Neural progenitor cell (in vitro differentiated cells): ENCODE measurements at regions not wholly inside any gene's neighbourhood (a gene's known extent, or its start where the extent isn't known, plus 50 kb on each side); places are given as distances from the start of the nearest gene placed in this dataset.

ENCODE experiments used
- DNase-seq: peaks from one replicate; pipeline ENCODE4 v3.0.0-alpha.2; 2016; ENCODE audit warnings: low spot score
- H2AFZ ChIP-seq: fragments of 200-600 bp; sonication (generic); replicated peaks from 2 replicates; pipeline ENCODE4 v1.6.1; 2016; ENCODE audit warnings: antibody characterized with exemption
- H3F3A ChIP-seq: fragments of 200-600 bp; sonication (generic); 2 replicates; pipeline ENCODE4 v1.6.1; 2016; ENCODE audit warnings: antibody characterized with exemption, low read depth
- H3K27ac ChIP-seq: fragments of 200-600 bp; sonication (generic); 2 replicates; pipeline ENCODE4 v1.5.1; 2016; ENCODE audit warnings: mild to moderate bottlenecking
- H3K27me3 ChIP-seq: fragments of 200-600 bp; sonication (generic); 2 replicates; pipeline ENCODE4 v1.6.1; 2016; ENCODE audit warnings: mild to moderate bottlenecking, moderate library complexity
- H3K36me3 ChIP-seq: fragments of 200-600 bp; sonication (generic); 2 replicates; pipeline ENCODE4 v1.5.1; 2016
- H3K4me1 ChIP-seq: fragments of 200-600 bp; sonication (generic); 2 replicates; pipeline ENCODE4 v1.6.1; 2016; ENCODE audit warnings: mixed run types
- H3K4me2 ChIP-seq: fragments of 200-600 bp; sonication (generic); 2 replicates; pipeline ENCODE4 v1.6.1; 2016
- H3K4me3 ChIP-seq: fragments of 200-600 bp; sonication (generic); 2 replicates; pipeline ENCODE4 v1.5.1; 2016
- H3K79me2 ChIP-seq: fragments of 200-600 bp; sonication (generic); 2 replicates; pipeline ENCODE4 v1.6.1; 2016; ENCODE audit warnings: low read depth
- H3K9ac ChIP-seq: fragments of 200-600 bp; sonication (generic); 2 replicates; pipeline ENCODE4 v1.6.1; 2016
- H3K9me3 ChIP-seq: fragments of 200-600 bp; sonication (generic); 2 replicates; pipeline ENCODE4 v1.5.1; 2016; ENCODE audit warnings: low read depth
- H4K20me1 ChIP-seq: fragments of 200-600 bp; sonication (generic); 2 replicates; pipeline ENCODE4 v1.6.1; 2016; ENCODE audit warnings: low read depth
- H3K27ac Mint-ChIP-seq: 3 replicates; pipeline ENCODE4 v1.8.0; 2021; ENCODE audit warnings: mixed read lengths
- H3K27me3 Mint-ChIP-seq: 2 replicates; pipeline ENCODE4 v1.8.0; 2022; ENCODE audit warnings: low read depth, mild to moderate bottlenecking, inconsistent platforms, moderate library complexity, mixed read lengths; ENCODE audit not compliant: insufficient read depth
- H3K36me3 Mint-ChIP-seq: 3 replicates; pipeline ENCODE4 v1.8.0; 2021; ENCODE audit warnings: mixed read lengths
- H3K4me1 Mint-ChIP-seq: 3 replicates; pipeline ENCODE4 v1.8.0; 2021; ENCODE audit warnings: mixed read lengths
- H3K4me3 Mint-ChIP-seq: 3 replicates; pipeline ENCODE4 v1.8.0; 2021; ENCODE audit warnings: mild to moderate bottlenecking, moderate library complexity, mixed read lengths
- H3K9me3 Mint-ChIP-seq: 3 replicates; pipeline ENCODE4 v1.8.0; 2020; ENCODE audit warnings: mixed read lengths
- CTCF ChIP-seq: fragments of 200-600 bp; sonication (generic); IDR thresholded peaks from 2 replicates; pipeline ENCODE4 v1.5.1; 2017; ENCODE audit warnings: antibody characterized with exemption, mild to moderate bottlenecking
- EZH2 ChIP-seq: fragments of 200-600 bp; sonication (generic); IDR thresholded peaks from 2 replicates; pipeline ENCODE4 v1.6.1; 2017; ENCODE audit warnings: antibody characterized with exemption, mild to moderate bottlenecking, moderate library complexity
- EZH2phosphoT487 ChIP-seq: fragments of 200-600 bp; sonication (generic); IDR thresholded peaks from 2 replicates; pipeline ENCODE4 v1.6.1; 2017; ENCODE audit warnings: antibody characterized with exemption

- no peak overlapping the region for H2AFZ ChIP-seq
- H3K27ac ChIP-seq: no peak overlapping the region
- H3K9ac ChIP-seq: no peak overlapping the region
- no peaks in the 10 kb centered on the region for H3K79me2 ChIP-seq
- H3K36me3 Mint-ChIP-seq: no peaks in the 10 kb centered on the region
- peaks cover 22% of the 10 kb centered on the region for H3F3A ChIP-seq
- no peaks in the 10 kb centered on the region for H3K36me3 ChIP-seq
- H3K9me3 ChIP-seq: no peaks in the 10 kb centered on the region
- peaks cover 25% of the 10 kb centered on the region for H3K4me1 Mint-ChIP-seq
- H3K4me3 ChIP-seq: no peak overlapping the region
- H3K9me3 Mint-ChIP-seq: no peaks in the 10 kb centered on the region
- no peaks in the 10 kb centered on the region for H4K20me1 ChIP-seq
- H3K27ac Mint-ChIP-seq: no peak overlapping the region
- H3K27me3 ChIP-seq: no peaks in the 10 kb centered on the region
- peaks cover 33% of the 10 kb centered on the region for H3K4me1 ChIP-seq
- no peak overlapping the region for H3K4me2 ChIP-seq
- no peak for TF ChIP-seq EZH2phosphoT487
- TF ChIP-seq EZH2: no peak
- no peak for TF ChIP-seq CTCF
- H3K4me3 Mint-ChIP-seq: no peak overlapping the region
- DNase-seq: no peak
- peaks cover 3% of the 10 kb centered on the region for H3K27me3 Mint-ChIP-seq
These were observed 216.1 kb downstream of the ACTL7B start for GRCh38 chr9:108639696-108640095.

GRCh38 chr9:108639091-108639490 is 216.7 kb downstream of the ACTL7B start:
- Histone ChIP-seq H3F3A (peaks cover 22% of the 10 kb centered on the region), H4K20me1 (no peaks in the 10 kb centered on the region), H3K27ac (no peak overlapping the region), H3K4me3 (no peak overlapping the region), H3K79me2 (no peaks in the 10 kb centered on the region), H3K4me2 (no peak overlapping the region), H3K9me3 (no peaks in the 10 kb centered on the region), H3K36me3 (no peaks in the 10 kb centered on the region), H3K27me3 (no peaks in the 10 kb centered on the region), H3K9ac (no peak overlapping the region), H3K4me1 (peaks cover 33% of the 10 kb centered on the region), H2AFZ (no peak overlapping the region)
- H3K36me3 Mint-ChIP-seq: no peaks in the 10 kb centered on the region
- DNase-seq: no peak
- H3K4me3 Mint-ChIP-seq: no peak overlapping the region
- TF ChIP-seq EZH2: no peak
- no peak for TF ChIP-seq EZH2phosphoT487
- TF ChIP-seq CTCF: no peak
- peaks cover 25% of the 10 kb centered on the region for H3K4me1 Mint-ChIP-seq
- H3K9me3 Mint-ChIP-seq: no peaks in the 10 kb centered on the region
- no peak overlapping the region for H3K27ac Mint-ChIP-seq
- H3K27me3 Mint-ChIP-seq: peaks cover 4% of the 10 kb centered on the region

- Histone ChIP-seq H3K27me3 (no peaks in the 10 kb centered on the region), H4K20me1 (no peaks in the 10 kb centered on the region), H2AFZ (no peak overlapping the region), H3K4me3 (no peak overlapping the region), H3K9ac (no peak overlapping the region), H3K27ac (peak overlapping the region; percentile 85), H3K4me2 (peak overlapping the region; percentile 40), H3K79me2 (no peaks in the 10 kb centered on the region), H3K4me1 (peaks cover 33% of the 10 kb centered on the region), H3F3A (peaks cover 22% of the 10 kb centered on the region), H3K9me3 (no peaks in the 10 kb centered on the region), H3K36me3 (no peaks in the 10 kb centered on the region)
- no peak overlapping the region for H3K27ac Mint-ChIP-seq
- H3K9me3 Mint-ChIP-seq: no peaks in the 10 kb centered on the region
- H3K36me3 Mint-ChIP-seq: no peaks in the 10 kb centered on the region
- peak; percentile 62 for TF ChIP-seq EZH2phosphoT487
- no peak for TF ChIP-seq EZH2
- no peak for TF ChIP-seq CTCF
- peaks cover 25% of the 10 kb centered on the region for H3K4me1 Mint-ChIP-seq
- peak; percentile 67 for DNase-seq
- H3K27me3 Mint-ChIP-seq: peaks cover 3% of the 10 kb centered on the region
- no peak overlapping the region for H3K4me3 Mint-ChIP-seq
These were observed 218.4 kb downstream of the ACTL7B start for GRCh38 chr9:108637340-108637739.
